ENCODE measurements at regions not wholly inside any gene's neighbourhood (a gene's known extent, or its start where the extent isn't known, plus 50 kb on each side); places are given as distances from the start of the nearest gene placed in this dataset.

DNA sequence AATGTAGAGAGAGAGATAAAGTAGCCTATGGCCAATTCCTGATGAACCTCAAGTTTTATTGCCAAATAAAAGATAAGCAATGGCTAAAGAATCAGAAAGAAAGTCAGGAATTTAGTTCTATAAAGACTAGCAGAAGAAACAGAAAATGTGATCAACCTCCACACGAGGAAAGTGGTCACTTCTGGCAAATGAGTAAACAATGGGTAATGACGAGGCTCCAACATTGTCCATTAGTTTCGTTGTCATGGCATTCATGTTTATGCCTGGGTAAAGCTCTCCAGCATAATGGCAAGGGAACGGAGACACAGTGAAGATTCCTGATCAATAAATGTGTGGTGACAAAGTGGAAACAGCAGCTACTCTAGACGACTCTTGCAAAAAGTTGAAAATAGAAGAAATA lies 341.8 kb upstream of the CTNND2 start:
- DNase-seq, result no peak
- no peaks in the 10 kb centered on the region for H3K9me3 Mint-ChIP-seq (ENCODE audit: unreplicated experiment)
- no peaks in the 10 kb centered on the region for H3K4me1 Mint-ChIP-seq (ENCODE audit: low read depth, unreplicated experiment)
- H3K36me3 Mint-ChIP-seq (ENCODE audit: unreplicated experiment), result no peaks in the 10 kb centered on the region
- H3K27me3 Mint-ChIP-seq (ENCODE audit: unreplicated experiment), result peaks cover 2% of the 10 kb centered on the region
- TF ChIP-seq, protein P1, sequence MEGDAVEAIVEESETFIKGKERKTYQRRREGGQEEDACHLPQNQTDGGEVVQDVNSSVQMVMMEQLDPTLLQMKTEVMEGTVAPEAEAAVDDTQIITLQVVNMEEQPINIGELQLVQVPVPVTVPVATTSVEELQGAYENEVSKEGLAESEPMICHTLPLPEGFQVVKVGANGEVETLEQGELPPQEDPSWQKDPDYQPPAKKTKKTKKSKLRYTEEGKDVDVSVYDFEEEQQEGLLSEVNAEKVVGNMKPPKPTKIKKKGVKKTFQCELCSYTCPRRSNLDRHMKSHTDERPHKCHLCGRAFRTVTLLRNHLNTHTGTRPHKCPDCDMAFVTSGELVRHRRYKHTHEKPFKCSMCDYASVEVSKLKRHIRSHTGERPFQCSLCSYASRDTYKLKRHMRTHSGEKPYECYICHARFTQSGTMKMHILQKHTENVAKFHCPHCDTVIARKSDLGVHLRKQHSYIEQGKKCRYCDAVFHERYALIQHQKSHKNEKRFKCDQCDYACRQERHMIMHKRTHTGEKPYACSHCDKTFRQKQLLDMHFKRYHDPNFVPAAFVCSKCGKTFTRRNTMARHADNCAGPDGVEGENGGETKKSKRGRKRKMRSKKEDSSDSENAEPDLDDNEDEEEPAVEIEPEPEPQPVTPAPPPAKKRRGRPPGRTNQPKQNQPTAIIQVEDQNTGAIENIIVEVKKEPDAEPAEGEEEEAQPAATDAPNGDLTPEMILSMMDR (IDR thresholded peaks at IDR 0.05; ENCODE audit: partially characterized antibody, unreplicated experiment), result no peak
- H3K4me3 Mint-ChIP-seq (ENCODE audit: unreplicated experiment), result no peak overlapping the region
- H3K27ac Mint-ChIP-seq (ENCODE audit: unreplicated experiment), result no peak overlapping the region

DNA sequence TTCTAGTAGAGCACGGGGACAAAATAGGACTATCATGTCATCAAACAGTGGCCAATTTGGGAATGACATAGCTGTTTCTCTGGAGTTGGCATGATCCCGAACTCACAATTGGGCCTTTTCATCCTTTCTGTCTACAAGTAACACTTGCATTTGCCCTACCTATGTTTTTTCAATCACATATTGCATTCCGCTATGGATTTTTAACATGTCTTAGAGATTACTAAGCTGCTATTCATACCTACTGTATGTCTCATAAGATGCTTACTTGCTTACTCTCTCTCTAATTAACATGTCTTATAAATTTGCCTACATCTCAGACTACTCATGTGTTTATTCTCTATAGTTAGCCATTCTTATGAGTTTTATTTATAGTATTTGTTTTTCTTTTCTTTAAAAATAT lies 341.2 kb upstream of the CTNND2 start:
- Mint-ChIP-seq H3K4me1 (ENCODE audit: low read depth, unreplicated experiment) (no peaks in the 10 kb centered on the region), H3K9me3 (ENCODE audit: unreplicated experiment) (no peaks in the 10 kb centered on the region), H3K27ac (ENCODE audit: unreplicated experiment) (no peak overlapping the region), H3K27me3 (ENCODE audit: unreplicated experiment) (peaks cover 2% of the 10 kb centered on the region), H3K4me3 (ENCODE audit: unreplicated experiment) (no peak overlapping the region), H3K36me3 (ENCODE audit: unreplicated experiment) (no peaks in the 10 kb centered on the region)
- DNase-seq, result no peak
- TF ChIP-seq, protein P1 (IDR thresholded peaks at IDR 0.05; ENCODE audit: partially characterized antibody, unreplicated experiment), result no peak

DNA sequence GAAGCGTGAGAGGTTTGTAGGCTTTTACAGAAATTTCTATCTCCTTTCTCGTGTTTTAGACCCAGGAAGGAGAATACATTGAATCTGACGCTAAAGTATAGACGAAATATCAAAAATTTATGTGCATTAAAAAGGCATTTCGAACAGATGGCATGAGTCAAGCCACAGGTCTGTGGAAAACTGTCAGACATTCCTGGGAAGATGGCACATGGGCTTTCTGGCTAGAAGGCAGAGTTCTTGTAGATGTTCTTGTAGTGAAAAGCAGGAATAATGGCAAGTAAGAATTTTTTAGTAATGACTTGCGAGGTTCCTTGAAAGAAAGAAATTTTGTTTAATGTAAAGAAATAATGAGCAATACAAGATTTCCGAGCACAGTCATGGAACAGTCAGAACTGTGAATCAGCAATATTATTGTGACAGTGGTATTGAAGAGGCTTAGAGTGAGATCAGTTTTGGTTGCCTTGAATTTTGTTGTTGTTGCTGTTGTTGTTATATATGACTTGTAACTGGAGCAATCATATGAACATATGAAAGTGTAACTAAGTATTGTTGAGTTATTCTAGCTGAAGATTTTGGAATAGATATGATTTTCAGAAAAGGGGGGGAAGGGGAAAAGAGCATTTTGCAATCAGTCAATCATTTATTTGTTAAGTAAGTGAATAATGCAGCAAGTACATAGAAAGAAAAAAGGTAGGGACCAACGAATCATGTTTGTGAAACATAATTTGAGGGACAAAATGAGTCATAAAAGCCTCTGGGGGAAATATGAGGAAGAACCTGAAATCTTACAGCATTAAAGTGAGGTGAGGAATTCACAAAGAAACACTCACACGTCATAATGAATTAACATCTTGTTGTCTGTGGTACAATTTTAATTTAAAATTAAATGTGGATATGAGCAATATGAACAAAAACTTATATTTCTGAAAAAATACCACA lies 339.0 kb upstream of the CTNND2 start:
- TF ChIP-seq, protein P1 (IDR thresholded peaks at IDR 0.05; ENCODE audit: partially characterized antibody, unreplicated experiment), result no peak
- no peaks in the 10 kb centered on the region for H3K9me3 Mint-ChIP-seq (ENCODE audit: unreplicated experiment)
- no peaks in the 10 kb centered on the region for H3K4me1 Mint-ChIP-seq (ENCODE audit: low read depth, unreplicated experiment)
- no peak overlapping the region for H3K4me3 Mint-ChIP-seq (ENCODE audit: unreplicated experiment)
- no peak for DNase-seq
- no peaks in the 10 kb centered on the region for H3K36me3 Mint-ChIP-seq (ENCODE audit: unreplicated experiment)
- peaks cover 2% of the 10 kb centered on the region for H3K27me3 Mint-ChIP-seq (ENCODE audit: unreplicated experiment)
- H3K27ac Mint-ChIP-seq (ENCODE audit: unreplicated experiment), result no peak overlapping the region

DNA sequence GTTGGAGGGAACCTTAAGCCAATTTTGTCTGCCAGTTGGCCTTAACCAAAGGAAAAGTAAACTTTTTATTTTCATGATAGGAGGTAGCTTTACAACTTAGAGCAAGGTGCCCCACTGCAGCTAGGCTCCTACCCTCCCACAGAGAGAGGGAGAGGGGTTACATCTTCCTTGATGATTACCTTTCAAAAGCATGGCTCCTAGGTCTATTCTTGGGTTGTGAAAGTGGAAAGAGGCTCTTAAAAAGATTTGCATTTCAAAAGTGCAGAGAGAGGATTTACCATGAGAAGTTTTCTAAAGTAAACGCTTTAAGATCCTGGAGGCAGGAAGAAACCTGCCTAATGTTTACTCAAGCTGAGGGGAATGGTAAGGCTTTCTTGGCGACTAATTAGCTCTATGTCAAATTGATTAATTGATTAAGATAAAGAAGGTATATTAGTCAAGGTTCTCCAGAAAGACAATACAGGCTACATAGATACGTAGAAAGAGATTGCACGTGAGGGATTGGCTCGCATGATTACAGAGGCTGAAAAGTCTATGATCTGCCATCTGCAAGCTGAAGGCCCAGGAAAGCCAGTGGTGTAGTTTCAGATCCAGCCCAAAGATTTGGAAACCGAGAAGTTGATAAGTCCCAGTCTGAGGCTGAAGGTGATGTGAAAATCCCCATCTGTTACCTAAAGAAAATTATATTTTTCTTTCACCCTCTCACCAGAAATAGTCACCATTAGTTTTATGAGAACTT lies 333.8 kb upstream of the CTNND2 start:
- Mint-ChIP-seq H3K9me3 (ENCODE audit: unreplicated experiment) (peaks cover 1% of the 10 kb centered on the region), H3K4me1 (ENCODE audit: low read depth, unreplicated experiment) (no peaks in the 10 kb centered on the region), H3K36me3 (ENCODE audit: unreplicated experiment) (no peaks in the 10 kb centered on the region), H3K4me3 (ENCODE audit: unreplicated experiment) (no peak overlapping the region), H3K27ac (ENCODE audit: unreplicated experiment) (no peak overlapping the region), H3K27me3 (ENCODE audit: unreplicated experiment) (no peaks in the 10 kb centered on the region)
- TF ChIP-seq, protein P1 (IDR thresholded peaks at IDR 0.05; ENCODE audit: partially characterized antibody, unreplicated experiment), result no peak
- DNase-seq, result no peak

DNA sequence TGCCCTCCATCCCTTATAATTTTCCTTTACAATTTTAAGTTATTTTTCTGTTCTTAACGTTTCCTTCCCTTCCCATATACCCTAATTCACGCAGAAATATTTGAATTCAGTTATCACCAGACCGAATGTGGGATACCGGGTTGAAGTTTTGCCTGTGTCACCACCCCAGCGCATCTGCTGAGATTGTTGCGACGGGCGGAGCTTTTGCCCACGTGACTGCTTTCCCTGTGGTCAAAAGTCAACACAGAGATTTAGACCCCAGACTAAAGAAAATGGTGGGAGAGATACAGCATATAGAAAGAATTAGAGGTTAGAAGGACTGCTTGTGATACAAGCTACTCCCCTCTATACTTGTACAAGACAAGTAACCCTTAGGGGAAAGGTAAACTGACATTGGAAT lies 326.4 kb upstream of the CTNND2 start:
- H3K9me3 Mint-ChIP-seq (ENCODE audit: unreplicated experiment), result peaks cover 1% of the 10 kb centered on the region
- H3K4me1 Mint-ChIP-seq (ENCODE audit: low read depth, unreplicated experiment), result no peaks in the 10 kb centered on the region
- no peak for DNase-seq
- H3K27me3 Mint-ChIP-seq (ENCODE audit: unreplicated experiment), result no peaks in the 10 kb centered on the region
- H3K4me3 Mint-ChIP-seq (ENCODE audit: unreplicated experiment), result no peak overlapping the region
- TF ChIP-seq, protein P1 (IDR thresholded peaks at IDR 0.05; ENCODE audit: partially characterized antibody, unreplicated experiment), result no peak
- H3K27ac Mint-ChIP-seq (ENCODE audit: unreplicated experiment), result no peak overlapping the region
- no peaks in the 10 kb centered on the region for H3K36me3 Mint-ChIP-seq (ENCODE audit: unreplicated experiment)
